H1 (cell line): ENCODE measurements at regions not wholly inside any gene's neighbourhood (a gene's known extent, or its start where the extent isn't known, plus 50 kb on each side); places are given as distances from the start of the nearest gene placed in this dataset.
"Not testable (repeated sequence)": the region's sequence is repeated elsewhere in the genome, so short reads cannot be mapped to it uniquely, and the experiment has no call there.

Source experiments
- ATF2 ChIP-seq: IDR thresholded peaks from 2 replicates; pipeline ENCODE4 v1.6.1; 2012; ENCODE audit warnings: low read length, inconsistent platforms
- ATF3 ChIP-seq: IDR thresholded peaks from 2 replicates; pipeline ENCODE4 v1.6.1; 2011; ENCODE audit warnings: low read depth, mild to moderate bottlenecking, low read length; ENCODE audit not compliant: insufficient read depth
- CBX5 ChIP-seq: fragments of 300-800, 300-1000 bp; sonication (generic); IDR thresholded peaks from 2 replicates; pipeline ENCODE4 v1.7.1; 2016; ENCODE audit warnings: antibody characterized with exemption, low read length, low read depth
- CTCF ChIP-seq, 3 experiments: IDR thresholded peaks; 1 replicate in 2 of 3; 2 replicates in 1 of 3; pipeline versions ENCODE4 v1.5.1 to v1.6.1; 2011; ENCODE audit warnings: low read length in 3 of 3, mild to moderate bottlenecking in 3 of 3, inconsistent platforms in 2 of 3, low read depth in 1 of 3, moderate library complexity in 1 of 3; ENCODE audit not compliant: insufficient read depth in 1 of 3; ENCODE audit errors: control extremely low read depth in 1 of 3
- MAFK ChIP-seq: IDR thresholded peaks from 2 replicates; pipeline ENCODE4 v1.6.1; 2012; ENCODE audit warnings: low read depth, mild to moderate bottlenecking, improper control_type of control experiment, low read length
- POLR2A ChIP-seq, 2 experiments: IDR thresholded peaks; 1 replicate in 1 of 2; 2 replicates in 1 of 2; pipeline ENCODE4 v1.6.1; 2011; ENCODE audit warnings: low read depth in 2 of 2, low read length in 2 of 2, mild to moderate bottlenecking in 2 of 2; ENCODE audit errors: control extremely low read depth in 1 of 2
- POLR2AphosphoS5 ChIP-seq: IDR thresholded peaks from 2 replicates; pipeline ENCODE4 v1.6.1; 2011; ENCODE audit warnings: low read depth, low read length
- RFX5 ChIP-seq: IDR thresholded peaks from 2 replicates; pipeline ENCODE4 v1.6.1; 2011; ENCODE audit warnings: low read depth, low read length, improper control_type of control experiment, borderline replicate concordance
- TAF1 ChIP-seq: IDR thresholded peaks from 2 replicates; pipeline ENCODE4 v1.6.1; 2011; ENCODE audit warnings: mild to moderate bottlenecking, low read depth, low read length
- TBP ChIP-seq: IDR thresholded peaks from 2 replicates; pipeline ENCODE4 v1.6.1; 2011; ENCODE audit warnings: low read depth, low read length, improper control_type of control experiment
- USF2 ChIP-seq: IDR thresholded peaks from 2 replicates; pipeline ENCODE4 v1.6.1; 2011; ENCODE audit warnings: low read length, improper control_type of control experiment

- TF ChIP-seq CBX5; ATF2; CTCF (IDR thresholded peaks at IDR 0.05; ENCODE audit: control extremely low read depth in 1 of 3, insufficient read depth in 1 of 3, low read depth in 1 of 3, low read length in 3 of 3); RFX5; USF2; MAFK; ATF3; POLR2AphosphoS5; TBP; POLR2A (IDR thresholded peaks at IDR 0.05; ENCODE audit: control extremely low read depth in 1 of 2, low read depth in 2 of 2, low read length in 2 of 2); TAF1: not testable (repeated sequence)
Observed at GRCh38 chr3:139270652-139271051, 73.2 kb upstream of the MRPS22 start.
